ENCODE measurements at regions not wholly inside any gene's neighbourhood (a gene's known extent, or its start where the extent isn't known, plus 50 kb on each side); places are given as distances from the start of the nearest gene placed in this dataset.

DNA sequence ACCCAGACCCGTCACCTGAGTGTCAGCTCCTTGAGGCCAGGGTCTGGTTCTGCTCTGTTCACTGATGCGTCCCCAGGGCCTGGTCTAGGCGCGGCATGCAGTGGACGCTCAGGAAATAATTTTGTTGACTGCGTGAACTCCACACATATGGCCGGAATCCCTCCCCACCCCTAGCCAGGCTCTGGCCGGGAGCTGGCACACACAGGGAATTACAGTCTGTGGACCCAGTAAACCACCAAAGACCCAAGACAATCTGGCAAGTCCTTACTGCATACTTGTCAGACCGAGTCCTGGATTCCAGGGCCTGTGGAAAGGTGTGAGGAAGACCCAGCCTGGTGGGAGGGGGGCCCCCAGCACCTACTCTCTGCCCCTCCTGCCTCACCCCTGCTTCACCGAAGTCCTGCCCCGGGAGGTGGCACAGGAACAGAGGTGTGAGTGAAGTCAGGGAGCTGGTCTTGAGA, 113.0 kb upstream of the IER5L start:
- TF ChIP-seq POLR2A (IDR thresholded peaks at IDR 0.05; ENCODE audit: low read length) (no peak), GATA1 (IDR thresholded peaks at IDR 0.05; ENCODE audit: low read depth, low read length) (no peak)

Data from erythroblast (primary cell).